HFFc6 (cell line): ENCODE measurements at regions not wholly inside any gene's neighbourhood (a gene's known extent, or its start where the extent isn't known, plus 50 kb on each side); places are given as distances from the start of the nearest gene placed in this dataset.

Experiments used
- DNase-seq: peaks from one replicate; pipeline ENCODE4 v3.0.0-alpha.2; 2018
- H3K27ac Mint-ChIP-seq: 2 replicates; pipeline ENCODE4 v1.8.0; 2020; ENCODE audit warnings: mild to moderate bottlenecking, mixed read lengths
- H3K27me3 Mint-ChIP-seq: 2 replicates; pipeline ENCODE4 v1.8.0; 2021; ENCODE audit warnings: mild to moderate bottlenecking, moderate library complexity, mixed read lengths; ENCODE audit not compliant: insufficient read depth
- H3K36me3 Mint-ChIP-seq: 2 replicates; pipeline ENCODE4 v1.8.0; 2021; ENCODE audit warnings: low read depth, mixed read lengths
- H3K4me1 Mint-ChIP-seq: 2 replicates; pipeline ENCODE4 v1.8.0; 2020; ENCODE audit warnings: low read depth, mixed read lengths
- H3K4me3 Mint-ChIP-seq: 2 replicates; pipeline ENCODE4 v1.8.0; 2020; ENCODE audit warnings: mild to moderate bottlenecking, moderate library complexity, mixed read lengths
- H3K9me3 Mint-ChIP-seq: 2 replicates; pipeline ENCODE4 v1.8.0; 2020; ENCODE audit warnings: mild to moderate bottlenecking, mixed read lengths
- TF ChIP-seq, protein P1 (sequence below): fragments of 200-600 bp; sonication (generic); IDR thresholded peaks from 2 replicates; pipeline ENCODE4 v1.5.0; 2021; ENCODE audit warnings: antibody characterized with exemption, mild to moderate bottlenecking

- no peaks in the 10 kb centered on the region for H3K4me1 Mint-ChIP-seq
- TF ChIP-seq, protein P1, sequence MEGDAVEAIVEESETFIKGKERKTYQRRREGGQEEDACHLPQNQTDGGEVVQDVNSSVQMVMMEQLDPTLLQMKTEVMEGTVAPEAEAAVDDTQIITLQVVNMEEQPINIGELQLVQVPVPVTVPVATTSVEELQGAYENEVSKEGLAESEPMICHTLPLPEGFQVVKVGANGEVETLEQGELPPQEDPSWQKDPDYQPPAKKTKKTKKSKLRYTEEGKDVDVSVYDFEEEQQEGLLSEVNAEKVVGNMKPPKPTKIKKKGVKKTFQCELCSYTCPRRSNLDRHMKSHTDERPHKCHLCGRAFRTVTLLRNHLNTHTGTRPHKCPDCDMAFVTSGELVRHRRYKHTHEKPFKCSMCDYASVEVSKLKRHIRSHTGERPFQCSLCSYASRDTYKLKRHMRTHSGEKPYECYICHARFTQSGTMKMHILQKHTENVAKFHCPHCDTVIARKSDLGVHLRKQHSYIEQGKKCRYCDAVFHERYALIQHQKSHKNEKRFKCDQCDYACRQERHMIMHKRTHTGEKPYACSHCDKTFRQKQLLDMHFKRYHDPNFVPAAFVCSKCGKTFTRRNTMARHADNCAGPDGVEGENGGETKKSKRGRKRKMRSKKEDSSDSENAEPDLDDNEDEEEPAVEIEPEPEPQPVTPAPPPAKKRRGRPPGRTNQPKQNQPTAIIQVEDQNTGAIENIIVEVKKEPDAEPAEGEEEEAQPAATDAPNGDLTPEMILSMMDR = no peak
- no peaks in the 10 kb centered on the region for H3K27me3 Mint-ChIP-seq
- peaks cover 46% of the 10 kb centered on the region for H3K9me3 Mint-ChIP-seq
- no peak overlapping the region for H3K4me3 Mint-ChIP-seq
- H3K36me3 Mint-ChIP-seq = no peaks in the 10 kb centered on the region
- DNase-seq = no peak
- no peak overlapping the region for H3K27ac Mint-ChIP-seq
Measured at GRCh38 chr10:10198363-10198762, 819.3 kb upstream of the CELF2 start.

GRCh38 chr10:10204415-10204814 lies 813.3 kb upstream of the CELF2 start:
- no peaks in the 10 kb centered on the region for H3K36me3 Mint-ChIP-seq
- TF ChIP-seq, protein P1 = no peak
- no peak overlapping the region for H3K27ac Mint-ChIP-seq
- no peaks in the 10 kb centered on the region for H3K4me1 Mint-ChIP-seq
- H3K27me3 Mint-ChIP-seq = no peaks in the 10 kb centered on the region
- peaks cover 64% of the 10 kb centered on the region for H3K9me3 Mint-ChIP-seq
- no peak overlapping the region for H3K4me3 Mint-ChIP-seq
- no peak for DNase-seq

- H3K9me3 Mint-ChIP-seq = peaks cover 61% of the 10 kb centered on the region
- no peaks in the 10 kb centered on the region for H3K27me3 Mint-ChIP-seq
- no peaks in the 10 kb centered on the region for H3K4me1 Mint-ChIP-seq
- no peaks in the 10 kb centered on the region for H3K36me3 Mint-ChIP-seq
- TF ChIP-seq, protein P1 = no peak
- no peak overlapping the region for H3K27ac Mint-ChIP-seq
- no peak for DNase-seq
- H3K4me3 Mint-ChIP-seq = no peak overlapping the region
Measured at GRCh38 chr10:10205906-10206305, 811.8 kb upstream of the CELF2 start.

DNA sequence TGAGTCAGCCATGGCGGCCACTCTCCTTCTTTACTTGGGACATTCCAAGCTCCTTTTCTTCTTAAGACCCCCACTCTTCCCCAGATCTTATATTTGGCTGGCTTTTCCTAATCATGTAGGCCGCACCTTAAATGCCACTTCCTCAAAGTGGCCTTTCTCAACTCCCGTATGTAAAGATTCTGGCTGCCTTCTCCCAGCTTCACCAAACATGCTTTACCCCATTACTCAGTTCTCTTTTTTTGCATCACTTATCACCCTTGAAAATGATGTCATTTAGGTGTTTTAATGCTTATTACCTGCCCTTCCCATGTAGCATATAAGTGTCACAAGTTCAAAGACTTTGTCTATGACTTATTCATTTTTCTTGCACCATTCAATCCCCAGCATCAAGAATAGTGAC lies 810.1 kb upstream of the CELF2 start:
- Mint-ChIP-seq H3K9me3 (peaks cover 59% of the 10 kb centered on the region), H3K36me3 (no peaks in the 10 kb centered on the region), H3K27me3 (no peaks in the 10 kb centered on the region), H3K4me3 (no peak overlapping the region), H3K4me1 (no peaks in the 10 kb centered on the region), H3K27ac (no peak overlapping the region)
- DNase-seq = no peak
- TF ChIP-seq, protein P1 = no peak

- no peaks in the 10 kb centered on the region for H3K27me3 Mint-ChIP-seq
- no peak overlapping the region for H3K27ac Mint-ChIP-seq
Measured at GRCh38 chr10:10208196-10208595, 809.5 kb upstream of the CELF2 start.

More at GRCh38 chr10:10208196-10208595, 809.5 kb upstream of the CELF2 start:
- Mint-ChIP-seq H3K36me3 (no peaks in the 10 kb centered on the region), H3K4me3 (no peak overlapping the region), H3K9me3 (peaks cover 55% of the 10 kb centered on the region), H3K4me1 (no peaks in the 10 kb centered on the region)
- TF ChIP-seq, protein P1 = no peak
- DNase-seq = no peak
